ENCODE measurements at regions not wholly inside any gene's neighbourhood (a gene's known extent, or its start where the extent isn't known, plus 50 kb on each side); places are given as distances from the start of the nearest gene placed in this dataset.

GRCh38 chr20:12928755-12929401 lies 79.9 kb upstream of the SPTLC3 start (continued):
- TF ChIP-seq, protein P1, sequence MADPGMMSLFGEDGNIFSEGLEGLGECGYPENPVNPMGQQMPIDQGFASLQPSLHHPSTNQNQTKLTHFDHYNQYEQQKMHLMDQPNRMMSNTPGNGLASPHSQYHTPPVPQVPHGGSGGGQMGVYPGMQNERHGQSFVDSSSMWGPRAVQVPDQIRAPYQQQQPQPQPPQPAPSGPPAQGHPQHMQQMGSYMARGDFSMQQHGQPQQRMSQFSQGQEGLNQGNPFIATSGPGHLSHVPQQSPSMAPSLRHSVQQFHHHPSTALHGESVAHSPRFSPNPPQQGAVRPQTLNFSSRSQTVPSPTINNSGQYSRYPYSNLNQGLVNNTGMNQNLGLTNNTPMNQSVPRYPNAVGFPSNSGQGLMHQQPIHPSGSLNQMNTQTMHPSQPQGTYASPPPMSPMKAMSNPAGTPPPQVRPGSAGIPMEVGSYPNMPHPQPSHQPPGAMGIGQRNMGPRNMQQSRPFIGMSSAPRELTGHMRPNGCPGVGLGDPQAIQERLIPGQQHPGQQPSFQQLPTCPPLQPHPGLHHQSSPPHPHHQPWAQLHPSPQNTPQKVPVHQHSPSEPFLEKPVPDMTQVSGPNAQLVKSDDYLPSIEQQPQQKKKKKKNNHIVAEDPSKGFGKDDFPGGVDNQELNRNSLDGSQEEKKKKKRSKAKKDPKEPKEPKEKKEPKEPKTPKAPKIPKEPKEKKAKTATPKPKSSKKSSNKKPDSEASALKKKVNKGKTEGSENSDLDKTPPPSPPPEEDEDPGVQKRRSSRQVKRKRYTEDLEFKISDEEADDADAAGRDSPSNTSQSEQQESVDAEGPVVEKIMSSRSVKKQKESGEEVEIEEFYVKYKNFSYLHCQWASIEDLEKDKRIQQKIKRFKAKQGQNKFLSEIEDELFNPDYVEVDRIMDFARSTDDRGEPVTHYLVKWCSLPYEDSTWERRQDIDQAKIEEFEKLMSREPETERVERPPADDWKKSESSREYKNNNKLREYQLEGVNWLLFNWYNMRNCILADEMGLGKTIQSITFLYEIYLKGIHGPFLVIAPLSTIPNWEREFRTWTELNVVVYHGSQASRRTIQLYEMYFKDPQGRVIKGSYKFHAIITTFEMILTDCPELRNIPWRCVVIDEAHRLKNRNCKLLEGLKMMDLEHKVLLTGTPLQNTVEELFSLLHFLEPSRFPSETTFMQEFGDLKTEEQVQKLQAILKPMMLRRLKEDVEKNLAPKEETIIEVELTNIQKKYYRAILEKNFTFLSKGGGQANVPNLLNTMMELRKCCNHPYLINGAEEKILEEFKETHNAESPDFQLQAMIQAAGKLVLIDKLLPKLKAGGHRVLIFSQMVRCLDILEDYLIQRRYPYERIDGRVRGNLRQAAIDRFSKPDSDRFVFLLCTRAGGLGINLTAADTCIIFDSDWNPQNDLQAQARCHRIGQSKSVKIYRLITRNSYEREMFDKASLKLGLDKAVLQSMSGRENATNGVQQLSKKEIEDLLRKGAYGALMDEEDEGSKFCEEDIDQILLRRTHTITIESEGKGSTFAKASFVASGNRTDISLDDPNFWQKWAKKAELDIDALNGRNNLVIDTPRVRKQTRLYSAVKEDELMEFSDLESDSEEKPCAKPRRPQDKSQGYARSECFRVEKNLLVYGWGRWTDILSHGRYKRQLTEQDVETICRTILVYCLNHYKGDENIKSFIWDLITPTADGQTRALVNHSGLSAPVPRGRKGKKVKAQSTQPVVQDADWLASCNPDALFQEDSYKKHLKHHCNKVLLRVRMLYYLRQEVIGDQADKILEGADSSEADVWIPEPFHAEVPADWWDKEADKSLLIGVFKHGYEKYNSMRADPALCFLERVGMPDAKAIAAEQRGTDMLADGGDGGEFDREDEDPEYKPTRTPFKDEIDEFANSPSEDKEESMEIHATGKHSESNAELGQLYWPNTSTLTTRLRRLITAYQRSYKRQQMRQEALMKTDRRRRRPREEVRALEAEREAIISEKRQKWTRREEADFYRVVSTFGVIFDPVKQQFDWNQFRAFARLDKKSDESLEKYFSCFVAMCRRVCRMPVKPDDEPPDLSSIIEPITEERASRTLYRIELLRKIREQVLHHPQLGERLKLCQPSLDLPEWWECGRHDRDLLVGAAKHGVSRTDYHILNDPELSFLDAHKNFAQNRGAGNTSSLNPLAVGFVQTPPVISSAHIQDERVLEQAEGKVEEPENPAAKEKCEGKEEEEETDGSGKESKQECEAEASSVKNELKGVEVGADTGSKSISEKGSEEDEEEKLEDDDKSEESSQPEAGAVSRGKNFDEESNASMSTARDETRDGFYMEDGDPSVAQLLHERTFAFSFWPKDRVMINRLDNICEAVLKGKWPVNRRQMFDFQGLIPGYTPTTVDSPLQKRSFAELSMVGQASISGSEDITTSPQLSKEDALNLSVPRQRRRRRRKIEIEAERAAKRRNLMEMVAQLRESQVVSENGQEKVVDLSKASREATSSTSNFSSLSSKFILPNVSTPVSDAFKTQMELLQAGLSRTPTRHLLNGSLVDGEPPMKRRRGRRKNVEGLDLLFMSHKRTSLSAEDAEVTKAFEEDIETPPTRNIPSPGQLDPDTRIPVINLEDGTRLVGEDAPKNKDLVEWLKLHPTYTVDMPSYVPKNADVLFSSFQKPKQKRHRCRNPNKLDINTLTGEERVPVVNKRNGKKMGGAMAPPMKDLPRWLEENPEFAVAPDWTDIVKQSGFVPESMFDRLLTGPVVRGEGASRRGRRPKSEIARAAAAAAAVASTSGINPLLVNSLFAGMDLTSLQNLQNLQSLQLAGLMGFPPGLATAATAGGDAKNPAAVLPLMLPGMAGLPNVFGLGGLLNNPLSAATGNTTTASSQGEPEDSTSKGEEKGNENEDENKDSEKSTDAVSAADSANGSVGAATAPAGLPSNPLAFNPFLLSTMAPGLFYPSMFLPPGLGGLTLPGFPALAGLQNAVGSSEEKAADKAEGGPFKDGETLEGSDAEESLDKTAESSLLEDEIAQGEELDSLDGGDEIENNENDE (IDR thresholded peaks at IDR 0.05; ENCODE audit: insufficient replicate concordance, low read length): no peak
- TF ChIP-seq, protein P2, sequence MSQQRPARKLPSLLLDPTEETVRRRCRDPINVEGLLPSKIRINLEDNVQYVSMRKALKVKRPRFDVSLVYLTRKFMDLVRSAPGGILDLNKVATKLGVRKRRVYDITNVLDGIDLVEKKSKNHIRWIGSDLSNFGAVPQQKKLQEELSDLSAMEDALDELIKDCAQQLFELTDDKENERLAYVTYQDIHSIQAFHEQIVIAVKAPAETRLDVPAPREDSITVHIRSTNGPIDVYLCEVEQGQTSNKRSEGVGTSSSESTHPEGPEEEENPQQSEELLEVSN (IDR thresholded peaks at IDR 0.05): no peak
- no peak for TF ChIP-seq CEBPB (IDR thresholded peaks at IDR 0.05; ENCODE audit: low read depth, low read length)
- TF ChIP-seq ASH2L (IDR thresholded peaks at IDR 0.05; ENCODE audit: low read length): no peak
- TF ChIP-seq EP300 (IDR thresholded peaks at IDR 0.05; ENCODE audit: borderline replicate concordance in 1 of 2, low read depth in 2 of 2, low read length in 2 of 2): no peak
- no peak for TF ChIP-seq JUN (IDR thresholded peaks at IDR 0.05; ENCODE audit: low read depth, low read length)
- no peak for TF ChIP-seq POLR2AphosphoS5 (IDR thresholded peaks at IDR 0.05; ENCODE audit: low read depth, low read length)
- TF ChIP-seq USF2 (IDR thresholded peaks at IDR 0.05; ENCODE audit: low read length): no peak

Measured in H1 (cell line).